ENCODE measurements at regions not wholly inside any gene's neighbourhood (a gene's known extent, or its start where the extent isn't known, plus 50 kb on each side); places are given as distances from the start of the nearest gene placed in this dataset.
"Not testable (repeated sequence)": the region's sequence is repeated elsewhere in the genome, so short reads cannot be mapped to it uniquely, and the experiment has no call there.

GRCh38 chr4:10273030-10273429, 156.4 kb upstream of the WDR1 start:
- no peak for DNase-seq

- DNase-seq: no peak
Measured at GRCh38 chr4:10272511-10272910, 155.9 kb upstream of the WDR1 start.

- DNase-seq: no peak
Measured at GRCh38 chr4:10267066-10267465, 150.5 kb upstream of the WDR1 start.

GRCh38 chr4:10260777-10261176, 144.2 kb upstream of the WDR1 start:
- no peak for DNase-seq

- DNase-seq: no peak
Measured at GRCh38 chr4:10259976-10260375, 143.4 kb upstream of the WDR1 start.

- DNase-seq: no peak
Measured at GRCh38 chr4:10256203-10256602, 139.6 kb upstream of the WDR1 start.

GRCh38 chr4:10253765-10254164, 137.2 kb upstream of the WDR1 start:
- no peak for DNase-seq

GRCh38 chr4:10245751-10246150, 129.2 kb upstream of the WDR1 start:
- no peak for DNase-seq

- DNase-seq: no peak
Measured at GRCh38 chr4:10243856-10244255, 127.3 kb upstream of the WDR1 start.

GRCh38 chr4:10240691-10241090, 124.1 kb upstream of the WDR1 start:
- DNase-seq: no peak

GRCh38 chr4:10239982-10240654, 123.5 kb upstream of the WDR1 start:
- DNase-seq: no peak

GRCh38 chr4:10237131-10237530, 120.5 kb upstream of the WDR1 start:
- DNase-seq: no peak

- no peak for DNase-seq
Measured at GRCh38 chr4:10232114-10232513, 115.5 kb upstream of the WDR1 start.

GRCh38 chr4:10226756-10227155, 110.2 kb upstream of the WDR1 start:
- no peak for DNase-seq

GRCh38 chr4:10225096-10225495, 108.5 kb upstream of the WDR1 start:
- no peak for DNase-seq

GRCh38 chr4:10223782-10224181, 107.2 kb upstream of the WDR1 start:
- DNase-seq: no peak

- not testable (repeated sequence) for DNase-seq
Measured at GRCh38 chr4:10213481-10213880, 96.9 kb upstream of the WDR1 start.

GRCh38 chr4:10212901-10213300, 96.3 kb upstream of the WDR1 start:
- no peak for DNase-seq

GRCh38 chr4:10212400-10212799, 95.8 kb upstream of the WDR1 start:
- no peak for DNase-seq

GRCh38 chr4:10207116-10207515, 90.5 kb upstream of the WDR1 start:
- DNase-seq: no peak

- DNase-seq: no peak
Measured at GRCh38 chr4:10205223-10205622, 88.6 kb upstream of the WDR1 start.

GRCh38 chr4:10204401-10205058, 87.9 kb upstream of the WDR1 start:
- DNase-seq: no peak

- DNase-seq: no peak
Measured at GRCh38 chr4:10203851-10204250, 87.3 kb upstream of the WDR1 start.

GRCh38 chr4:10201381-10202223, 85.0 kb upstream of the WDR1 start:
- DNase-seq: no peak
